Naive thymus-derived CD8-positive, alpha-beta T cell (primary cell): ENCODE measurements at regions not wholly inside any gene's neighbourhood (a gene's known extent, or its start where the extent isn't known, plus 50 kb on each side); places are given as distances from the start of the nearest gene placed in this dataset.

ENCODE experiments used
- ATAC-seq, 2 donors: fragments of 150-1000 bp; cut with Tn5 transposase in 1 of 2; sonication (Bioruptor Pico), chemical (Tn5 transposase) in 1 of 2; 1 replicate in 1 of 2; 2 replicates in 1 of 2; pipeline ENCODE4 v1.10.0; 2021; ENCODE audit warnings: mild to moderate bottlenecking in 2 of 2, moderate library complexity in 2 of 2
- POLR2A ChIA-PET: fragments of 350-600 bp; sonication (Branson Sonifier 250); formaldehyde crosslinking; loops from one replicate; lab custom pipeline; 2021; ENCODE audit warnings: antibody characterized with exemption; lab: Charles Lee
- DNase-seq, 10 donors: peaks; one replicate each; pipeline versions ENCODE4 v3.0.0 to v3.0.0-alpha.2; 2020 to 2022
- H3K27ac Mint-ChIP-seq, 10 donors: one replicate each; pipeline ENCODE4 v1.8.0; 2020 to 2022; ENCODE audit warnings: mild to moderate bottlenecking in 10 of 10, mixed read lengths in 10 of 10, moderate library complexity in 4 of 10, inconsistent platforms in 1 of 10
- H3K27me3 Mint-ChIP-seq, 5 donors: one replicate each; pipeline ENCODE4 v1.8.0; 2021 to 2022; ENCODE audit warnings: mixed read lengths in 5 of 5
- H3K36me3 Mint-ChIP-seq, 3 donors: one replicate each; pipeline ENCODE4 v1.8.0; 2020 to 2022; ENCODE audit warnings: mixed read lengths in 3 of 3, mild to moderate bottlenecking in 2 of 3, inconsistent platforms in 1 of 3
- H3K4me1 Mint-ChIP-seq, 4 donors: one replicate each; pipeline ENCODE4 v1.8.0; 2021 to 2022; ENCODE audit warnings: mixed read lengths in 4 of 4
- H3K4me3 Mint-ChIP-seq, 10 donors: one replicate each; pipeline ENCODE4 v1.8.0; 2020 to 2022; ENCODE audit warnings: mild to moderate bottlenecking in 10 of 10, mixed read lengths in 10 of 10, moderate library complexity in 6 of 10, inconsistent platforms in 1 of 10
- H3K9me3 Mint-ChIP-seq, 9 donors: one replicate each; pipeline ENCODE4 v1.8.0; 2020 to 2022; ENCODE audit warnings: mixed read lengths in 9 of 9, mild to moderate bottlenecking in 3 of 9, inconsistent platforms in 1 of 9, moderate library complexity in 1 of 9

DNA sequence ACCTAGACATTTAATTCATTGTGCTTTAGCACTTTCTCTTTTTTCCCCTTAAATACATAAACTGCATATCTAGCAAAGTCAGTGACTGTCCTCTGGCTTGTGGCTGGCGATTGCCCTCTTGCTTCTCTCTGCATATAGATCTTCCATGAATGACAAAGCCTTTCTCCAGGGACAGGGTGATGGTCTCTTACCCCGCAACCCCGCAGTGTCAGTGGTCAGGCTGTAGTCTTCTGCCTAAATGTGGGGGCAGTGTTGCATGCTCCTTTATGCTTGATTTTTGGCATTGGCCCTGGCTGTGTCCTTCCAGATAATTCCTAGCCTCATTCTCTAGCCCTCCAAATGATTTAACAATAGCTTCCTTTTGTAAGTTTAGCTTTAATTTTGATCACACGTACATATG is 407.8 kb downstream of the GABRB3 start:
- Mint-ChIP-seq H3K4me1 (no peaks in the 10 kb centered on the region), H3K36me3 (peaks cover 0 to 9% (median 2%) of the 10 kb centered on the region in 3 donors)
- POLR2A ChIA-PET = no interaction called here

DNA sequence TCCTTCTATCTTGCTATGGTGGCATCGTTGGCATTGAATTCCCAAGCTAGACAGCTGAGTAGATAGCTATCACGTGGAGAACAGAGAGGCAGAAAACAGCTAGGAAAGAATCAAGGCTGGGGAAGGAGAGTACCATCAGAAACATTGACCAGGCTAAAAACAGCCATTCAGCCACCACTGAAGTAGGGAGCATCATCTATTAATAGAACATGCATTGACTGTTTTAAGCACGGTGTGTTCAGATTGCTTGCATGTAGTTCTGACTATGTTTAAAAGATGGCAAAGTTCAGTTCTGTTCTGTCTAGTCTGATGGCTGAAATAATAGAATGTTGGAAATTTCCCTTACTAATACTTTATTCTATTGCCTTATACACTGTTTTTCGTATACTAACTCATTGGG is 413.0 kb downstream of the GABRB3 start:
- H3K9me3 Mint-ChIP-seq = peaks cover 0 to 29% (median 13%) of the 10 kb centered on the region in 9 donors
- ATAC-seq = no peak
- H3K27me3 Mint-ChIP-seq = peaks cover 0 to 3% (median 0%) of the 10 kb centered on the region in 5 donors
- H3K36me3 Mint-ChIP-seq = peaks cover 0 to 9% (median 0%) of the 10 kb centered on the region in 3 donors
- no peak overlapping the region for H3K4me3 Mint-ChIP-seq
- no peak overlapping the region for H3K27ac Mint-ChIP-seq
- H3K4me1 Mint-ChIP-seq = peaks cover 0 to 2% (median 0%) of the 10 kb centered on the region in 4 donors
- POLR2A ChIA-PET = no interaction called here
- no peak for DNase-seq

More for the DNA sequence above, 407.8 kb downstream of the GABRB3 start:
- Mint-ChIP-seq H3K4me3 (no peak overlapping the region), H3K27ac (no peak overlapping the region), H3K27me3 (no peaks in the 10 kb centered on the region), H3K9me3 (peaks cover 0 to 40% (median 13%) of the 10 kb centered on the region in 9 donors)
- ATAC-seq (no peak), DNase-seq (no peak)

DNA sequence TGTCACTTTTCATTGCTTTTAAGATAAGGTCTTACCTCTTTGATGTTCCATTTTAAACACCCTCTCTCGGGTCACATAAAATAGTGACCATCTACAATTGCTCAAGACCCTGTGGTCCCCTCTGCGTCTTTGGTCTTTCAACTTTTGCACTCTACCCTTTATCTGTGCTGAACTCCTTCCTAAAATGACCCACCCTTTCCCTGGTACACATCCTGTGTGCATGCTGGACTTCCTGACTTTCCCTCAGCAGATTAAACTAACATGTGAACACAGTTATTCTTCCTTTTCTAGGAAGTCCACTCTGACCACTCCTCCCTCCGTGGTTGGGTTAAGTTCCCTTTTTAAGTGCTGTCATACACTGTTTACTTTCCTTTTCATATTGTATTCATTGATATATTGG is 414.2 kb downstream of the GABRB3 start:
- no peak overlapping the region for H3K4me3 Mint-ChIP-seq
- peaks cover 0 to 27% (median 10%) of the 10 kb centered on the region in 9 donors for H3K9me3 Mint-ChIP-seq
- H3K27ac Mint-ChIP-seq = no peak overlapping the region

DNA sequence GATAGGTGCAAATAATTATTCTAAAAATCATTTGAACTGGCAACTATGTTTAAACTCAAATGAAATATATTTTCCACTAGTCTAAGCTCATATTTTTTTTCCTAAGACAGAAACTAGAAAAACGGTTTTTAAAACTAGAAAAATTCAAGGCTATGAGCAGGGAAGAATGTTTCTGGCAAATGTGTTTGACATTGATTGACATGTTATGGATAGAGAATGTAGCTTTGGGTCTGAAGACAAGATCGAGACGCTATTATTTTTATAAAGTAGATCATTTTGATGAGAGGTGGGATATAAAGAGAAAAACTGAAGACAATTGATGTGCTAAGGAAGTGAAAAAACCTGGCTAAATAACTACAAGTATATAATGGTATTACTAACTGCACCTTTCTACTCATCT is 415.2 kb downstream of the GABRB3 start:
- POLR2A ChIA-PET = no interaction called here

More for the DNA sequence above, 414.2 kb downstream of the GABRB3 start:
- ATAC-seq = no peak
- H3K27me3 Mint-ChIP-seq = peaks cover 0 to 3% (median 0%) of the 10 kb centered on the region in 5 donors
- peaks cover 0 to 9% (median 0%) of the 10 kb centered on the region in 3 donors for H3K36me3 Mint-ChIP-seq
- POLR2A ChIA-PET = no interaction called here
- H3K4me1 Mint-ChIP-seq = peaks cover 0 to 2% (median 0%) of the 10 kb centered on the region in 4 donors
- no peak for DNase-seq

DNA sequence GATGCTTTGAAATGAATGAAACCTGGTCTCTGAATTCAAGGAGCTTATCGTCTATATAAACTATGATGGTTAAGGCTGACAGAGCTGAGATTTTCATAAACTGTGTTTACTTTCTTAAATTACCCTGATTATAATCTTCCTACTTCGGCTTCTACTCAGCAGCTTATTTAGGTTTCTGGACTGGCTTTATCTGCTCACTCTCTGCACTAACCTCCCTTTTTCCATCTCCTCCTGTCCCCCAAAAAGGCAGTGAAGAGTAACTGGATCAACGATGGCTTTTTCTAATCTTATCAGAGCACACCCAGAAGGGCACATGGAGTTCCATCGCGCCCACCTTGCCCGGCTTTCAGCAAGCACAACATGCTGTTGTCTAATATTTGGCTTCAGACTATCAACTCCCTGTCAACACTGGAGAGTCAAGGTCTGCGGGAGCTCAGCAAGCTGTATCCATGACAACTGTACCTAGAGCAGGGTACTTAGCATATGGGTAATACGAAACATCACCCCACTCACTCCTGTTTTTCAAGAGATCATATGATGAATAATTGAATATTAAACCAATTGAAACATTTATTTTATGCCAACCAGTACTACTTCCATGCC is 417.3 kb downstream of the GABRB3 start:
- peaks cover 0 to 22% (median 0%) of the 10 kb centered on the region in 9 donors for H3K9me3 Mint-ChIP-seq
- H3K4me3 Mint-ChIP-seq = no peak overlapping the region
- H3K4me1 Mint-ChIP-seq = peaks cover 0 to 2% (median 0%) of the 10 kb centered on the region in 4 donors
- H3K27me3 Mint-ChIP-seq = peaks cover 0 to 7% (median 0%) of the 10 kb centered on the region in 5 donors
- no peak overlapping the region for H3K27ac Mint-ChIP-seq
- ATAC-seq (no peak), DNase-seq (no peak)
- H3K36me3 Mint-ChIP-seq = no peaks in the 10 kb centered on the region
- POLR2A ChIA-PET = no interaction called here

More for the DNA sequence above, 415.2 kb downstream of the GABRB3 start:
- no peak for ATAC-seq
- Mint-ChIP-seq H3K36me3 (peaks cover 0 to 6% (median 0%) of the 10 kb centered on the region in 3 donors), H3K27me3 (peaks cover 0 to 7% (median 0%) of the 10 kb centered on the region in 5 donors), H3K4me1 (peaks cover 0 to 2% (median 0%) of the 10 kb centered on the region in 4 donors), H3K9me3 (peaks cover 0 to 21% (median 5%) of the 10 kb centered on the region in 9 donors), H3K4me3 (no peak overlapping the region), H3K27ac (no peak overlapping the region)
- DNase-seq = no peak

DNA sequence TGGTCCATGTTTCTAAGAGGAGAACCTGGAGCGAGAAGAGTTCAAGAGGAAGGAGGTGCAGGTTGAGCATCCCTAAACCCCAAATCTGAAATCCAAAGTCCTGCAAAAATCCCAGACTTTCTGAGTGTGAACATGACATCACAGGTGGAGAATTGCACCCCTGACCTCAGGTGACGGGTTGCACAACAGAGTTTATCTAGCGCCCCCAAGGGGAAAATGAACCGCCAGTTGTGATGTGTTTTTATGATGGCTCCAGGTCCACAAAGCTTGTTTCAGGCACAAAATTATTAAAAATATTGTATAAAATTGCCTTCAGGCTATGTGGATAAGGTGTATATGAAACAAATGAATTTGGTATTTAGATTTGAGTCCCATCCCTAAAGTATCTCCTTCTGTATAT is 420.0 kb downstream of the GABRB3 start:
- Mint-ChIP-seq H3K27ac (no peak overlapping the region), H3K4me1 (no peaks in the 10 kb centered on the region), H3K27me3 (peaks cover 0 to 8% (median under 1%) of the 10 kb centered on the region in 5 donors), H3K4me3 (no peak overlapping the region), H3K36me3 (peaks cover 0 to 1% (median 0%) of the 10 kb centered on the region in 3 donors), H3K9me3 (peaks cover 0 to 14% (median 2%) of the 10 kb centered on the region in 9 donors)
- POLR2A ChIA-PET = no interaction called here
- DNase-seq (no peak), ATAC-seq (no peak)

DNA sequence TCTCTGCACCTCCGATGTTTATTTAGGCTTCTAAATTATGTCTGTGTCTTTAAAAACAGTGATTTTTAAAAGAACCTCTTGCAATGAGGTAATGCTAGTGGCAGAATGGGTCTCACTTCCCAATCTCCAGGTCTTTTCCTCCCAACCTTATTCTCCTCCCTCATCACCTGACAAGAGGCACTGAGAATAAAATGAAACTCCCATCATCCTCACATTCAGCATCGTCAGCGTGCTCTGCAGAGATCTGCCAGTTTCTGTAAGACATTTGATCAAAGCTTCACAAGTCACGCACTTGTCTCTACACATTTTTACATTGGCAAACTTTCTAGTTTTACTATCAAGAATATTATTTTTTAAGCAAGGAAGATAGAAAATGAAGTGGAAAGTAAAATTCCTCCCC is 420.5 kb downstream of the GABRB3 start:
- ATAC-seq (no peak), DNase-seq (no peak)
- POLR2A ChIA-PET = no interaction called here
- H3K4me3 Mint-ChIP-seq = no peak overlapping the region
- H3K36me3 Mint-ChIP-seq = peaks cover 0 to 6% (median 0%) of the 10 kb centered on the region in 3 donors
- no peaks in the 10 kb centered on the region for H3K4me1 Mint-ChIP-seq
- peaks cover 0 to 8% (median 2%) of the 10 kb centered on the region in 5 donors for H3K27me3 Mint-ChIP-seq
- H3K9me3 Mint-ChIP-seq = peaks cover 0 to 19% (median 5%) of the 10 kb centered on the region in 9 donors
- no peak overlapping the region for H3K27ac Mint-ChIP-seq

DNA sequence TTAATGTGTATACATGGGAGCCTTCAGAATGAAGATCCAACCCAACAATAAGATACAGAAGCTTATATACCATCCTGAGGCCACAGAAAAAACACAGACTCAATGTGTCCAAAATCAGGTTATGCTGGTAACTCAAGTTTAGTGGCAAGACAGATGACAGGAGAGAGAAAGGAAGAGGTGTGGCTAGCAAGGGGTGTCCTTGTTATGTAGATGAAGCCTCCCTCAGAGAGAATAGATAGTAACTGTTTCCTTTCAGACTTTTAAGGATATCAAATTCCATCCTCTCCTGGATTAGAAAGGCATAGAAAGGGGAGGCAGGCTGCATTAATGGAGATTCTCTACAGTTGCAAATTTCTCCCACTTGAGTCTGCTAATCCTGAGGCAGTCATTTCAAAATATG is 447.4 kb downstream of the GABRB3 start:
- no peak overlapping the region for H3K27ac Mint-ChIP-seq
- H3K9me3 Mint-ChIP-seq = peaks cover 0 to 11% (median 0%) of the 10 kb centered on the region in 9 donors
- no peak overlapping the region for H3K4me3 Mint-ChIP-seq
- peaks cover 0 to 9% (median 0%) of the 10 kb centered on the region in 5 donors for H3K27me3 Mint-ChIP-seq
- ATAC-seq (no peak), DNase-seq (no peak)
- POLR2A ChIA-PET = no interaction called here
- H3K4me1 Mint-ChIP-seq = no peaks in the 10 kb centered on the region
- no peaks in the 10 kb centered on the region for H3K36me3 Mint-ChIP-seq

DNA sequence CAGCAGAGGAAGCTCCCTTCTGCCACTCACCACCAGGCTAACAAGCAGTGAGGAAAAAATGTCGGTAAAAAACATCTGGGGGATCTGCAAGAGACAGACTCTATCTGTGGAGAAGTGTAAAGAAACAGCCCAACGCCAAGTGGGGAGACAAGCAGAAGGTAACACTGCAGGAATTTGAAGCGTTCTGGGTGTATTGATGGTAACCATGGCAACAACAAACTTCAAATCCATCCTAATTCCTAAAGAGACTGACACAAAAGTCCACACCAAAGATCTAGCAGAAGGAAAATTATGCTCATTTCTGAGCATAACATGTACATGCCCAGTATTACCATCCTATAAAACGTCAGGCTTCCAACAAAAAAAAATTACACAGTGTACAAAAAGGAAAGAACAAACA is 449.3 kb downstream of the GABRB3 start:
- H3K27ac Mint-ChIP-seq = no peak overlapping the region
- H3K4me1 Mint-ChIP-seq = peaks cover 0 to 4% (median 0%) of the 10 kb centered on the region in 4 donors
- POLR2A ChIA-PET = no interaction called here
- no peak for DNase-seq
- no peaks in the 10 kb centered on the region for H3K36me3 Mint-ChIP-seq
- no peak overlapping the region for H3K4me3 Mint-ChIP-seq
- peaks cover 0 to 16% (median 3%) of the 10 kb centered on the region in 9 donors for H3K9me3 Mint-ChIP-seq
- peaks cover 0 to 20% (median 0%) of the 10 kb centered on the region in 5 donors for H3K27me3 Mint-ChIP-seq
- no peak for ATAC-seq

DNA sequence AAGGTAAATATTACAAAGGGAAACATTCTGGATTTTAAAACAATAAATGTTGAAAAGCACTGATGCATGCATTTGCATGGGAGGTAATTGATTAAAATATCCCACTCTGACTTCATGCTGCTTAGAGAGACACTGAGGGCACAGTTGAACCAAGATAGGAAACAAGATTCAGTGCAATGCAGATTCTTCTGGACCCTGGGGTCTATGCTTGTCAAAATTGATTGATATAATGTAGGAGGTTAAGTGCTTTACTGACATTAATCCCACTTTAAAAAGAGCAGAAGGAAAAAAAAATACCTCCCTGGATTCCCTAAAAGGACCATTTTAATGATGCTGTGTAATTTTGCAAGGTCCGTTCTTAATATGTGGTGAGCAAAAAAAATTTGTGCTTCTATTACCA is 454.2 kb downstream of the GABRB3 start:
- Mint-ChIP-seq H3K9me3 (peaks cover 0 to 15% (median 1%) of the 10 kb centered on the region in 9 donors), H3K36me3 (no peaks in the 10 kb centered on the region), H3K27ac (no peak overlapping the region), H3K4me3 (no peak overlapping the region), H3K4me1 (peaks cover 0 to 4% (median 0%) of the 10 kb centered on the region in 4 donors), H3K27me3 (peaks cover 0 to 21% (median 0%) of the 10 kb centered on the region in 5 donors)
- DNase-seq (no peak), ATAC-seq (no peak)
- POLR2A ChIA-PET = no interaction called here

DNA sequence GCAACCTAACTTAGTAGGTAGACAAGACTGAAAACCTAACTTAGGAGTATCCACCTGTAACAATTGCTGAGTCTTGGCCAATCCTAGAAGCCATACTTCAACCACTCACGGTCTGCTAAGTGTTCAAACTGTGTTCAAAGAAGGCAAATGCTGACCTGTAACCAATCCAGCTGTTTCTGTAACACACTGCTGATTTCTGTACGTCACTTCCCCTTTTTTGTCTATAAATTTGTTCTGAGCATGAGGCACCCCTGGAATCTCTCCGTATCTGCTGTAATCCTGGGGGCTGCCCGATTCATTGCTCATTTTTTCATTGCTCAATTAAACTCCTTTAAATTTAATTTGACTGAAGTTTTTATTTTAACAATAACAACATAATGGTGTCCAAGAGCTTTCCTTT is 451.4 kb upstream of the ATP10A start:
- DNase-seq = no peak
- H3K36me3 Mint-ChIP-seq = peaks cover 0 to 4% (median 0%) of the 10 kb centered on the region in 3 donors
- H3K27me3 Mint-ChIP-seq = peaks cover 0 to 13% (median 0%) of the 10 kb centered on the region in 5 donors
- H3K27ac Mint-ChIP-seq = no peak overlapping the region
- peaks cover 0 to 18% (median 8%) of the 10 kb centered on the region in 9 donors for H3K9me3 Mint-ChIP-seq
- H3K4me3 Mint-ChIP-seq = no peak overlapping the region
- POLR2A ChIA-PET = no interaction called here
- H3K4me1 Mint-ChIP-seq = peaks cover 0 to 4% (median 0%) of the 10 kb centered on the region in 4 donors
- ATAC-seq = no peak

DNA sequence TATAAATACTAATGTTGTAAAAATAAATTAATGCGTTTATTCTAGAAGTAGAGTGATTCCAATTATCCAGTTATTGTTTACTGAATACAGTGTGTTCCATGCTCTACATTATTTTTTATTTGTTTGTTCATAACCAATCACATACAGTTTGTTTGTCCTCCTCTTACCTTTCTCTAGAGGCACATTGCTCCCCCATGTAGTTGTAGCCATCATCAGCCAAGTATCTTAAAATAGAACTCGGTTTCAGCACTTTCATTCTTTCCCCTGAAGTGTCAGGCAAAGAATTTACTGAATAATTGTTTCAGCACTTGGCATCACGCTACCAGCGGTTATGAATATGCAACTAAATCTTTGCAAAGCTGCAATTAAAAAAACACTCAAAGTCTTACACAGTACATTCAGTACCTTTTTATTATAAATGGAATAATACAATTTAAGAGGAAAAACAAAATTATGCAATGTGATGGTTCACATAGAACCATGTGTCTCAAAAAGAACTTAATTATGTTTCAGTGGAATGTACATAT is 448.6 kb upstream of the ATP10A start:
- ATAC-seq = no peak
- peaks cover 6 to 40% (median 16%) of the 10 kb centered on the region in 9 donors for H3K9me3 Mint-ChIP-seq

DNA sequence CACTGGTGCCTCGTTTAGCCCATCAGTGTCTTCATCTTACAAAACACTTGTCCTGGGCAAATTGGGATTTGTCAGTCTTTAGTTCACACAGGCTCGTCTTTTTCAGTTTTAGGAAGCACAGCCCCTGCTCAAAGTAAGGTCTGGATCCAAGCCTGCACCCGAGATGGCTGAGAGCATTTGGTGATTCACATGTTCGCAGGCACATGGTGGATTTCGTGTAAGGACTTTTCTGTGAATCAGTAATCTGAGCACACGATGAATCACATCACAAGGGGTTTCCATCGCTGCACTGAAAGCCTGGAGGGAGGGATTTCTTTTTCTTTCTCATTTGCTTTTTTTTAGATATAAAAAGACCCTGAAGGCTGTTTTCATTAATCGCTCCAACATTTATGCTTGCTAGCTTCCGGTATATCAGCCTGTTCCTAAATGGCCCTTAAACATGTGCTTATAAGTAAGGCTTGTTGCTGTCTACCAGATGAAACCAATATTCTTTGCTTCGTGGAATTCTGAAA is 435.6 kb upstream of the ATP10A start:
- Mint-ChIP-seq H3K27me3 (peaks cover 0 to 7% (median 0%) of the 10 kb centered on the region in 5 donors), H3K36me3 (no peaks in the 10 kb centered on the region), H3K4me3 (no peak overlapping the region), H3K4me1 (no peaks in the 10 kb centered on the region), H3K9me3 (peaks cover 0 to 8% (median 2%) of the 10 kb centered on the region in 9 donors), H3K27ac (no peak overlapping the region)
- ATAC-seq (no peak), DNase-seq (no peak)
- POLR2A ChIA-PET = no interaction called here

More for the DNA sequence above, 448.6 kb upstream of the ATP10A start:
- POLR2A ChIA-PET = no interaction called here
- peaks cover 0 to 9% (median 0%) of the 10 kb centered on the region in 3 donors for H3K36me3 Mint-ChIP-seq
- peaks cover 0 to 11% (median 0%) of the 10 kb centered on the region in 5 donors for H3K27me3 Mint-ChIP-seq
- no peak for DNase-seq
- H3K27ac Mint-ChIP-seq = no peak overlapping the region
- H3K4me1 Mint-ChIP-seq = no peaks in the 10 kb centered on the region
- H3K4me3 Mint-ChIP-seq = no peak overlapping the region
